Right lobe of liver (tissue), 6 donors: ENCODE measurements at regions not wholly inside any gene's neighbourhood (a gene's known extent, or its start where the extent isn't known, plus 50 kb on each side); places are given as distances from the start of the nearest gene placed in this dataset.

Experiments used
- ATAC-seq, 4 donors: fragments of 200-7000 bp; cut with Tn5 transposase; one replicate each; pipeline ENCODE4 v1.9.1; 2020; ENCODE audit warnings: mild to moderate bottlenecking in 4 of 4, moderate library complexity in 4 of 4
- DNase-seq, 3 donors: peaks; one replicate each; pipeline ENCODE4 v3.0.0-alpha.2; 2020
- H3K27ac ChIP-seq, 3 donors: fragments of 200-600 bp; one replicate each; pipeline ENCODE4 v1.8.0; 2022
- H3K27me3 ChIP-seq, 2 donors: fragments of 200-600 bp; one replicate each; pipeline ENCODE4 v1.8.0; 2022
- H3K36me3 ChIP-seq, 4 donors: fragments of 200-600 bp; sonication (generic) in 1 of 4; one replicate each; pipeline versions ENCODE4 v1.5.1 to v1.8.0; 2017 to 2022; ENCODE audit warnings: control low read depth in 1 of 4
- H3K4me1 ChIP-seq, 4 donors: fragments of 200-600 bp; sonication (generic) in 1 of 4; one replicate each; pipeline versions ENCODE4 v1.5.1 to v1.8.0; 2017 to 2022; ENCODE audit warnings: control low read depth in 1 of 4
- H3K4me3 ChIP-seq, 3 donors: fragments of 200-600 bp; one replicate each; pipeline ENCODE4 v1.8.0; 2022
- H3K9me3 ChIP-seq, 4 donors: fragments of 200-600 bp; sonication (generic) in 1 of 4; one replicate each; pipeline versions ENCODE4 v1.5.1 to v1.8.0; 2017 to 2022; ENCODE audit warnings: control low read depth in 1 of 4
- CTCF ChIP-seq, 4 donors: fragments of 200-600 bp in 3 of 4; fragments of 450-650 bp in 1 of 4; IDR thresholded peaks; one replicate each; pipeline versions ENCODE4 v1.5.1 to v1.8.0; 2016 to 2022; ENCODE audit warnings: antibody characterized with exemption in 4 of 4, mild to moderate bottlenecking in 2 of 4
- POLR2A ChIP-seq: fragments of 450-650 bp; IDR thresholded peaks from one replicate; pipeline ENCODE4 v1.6.1; 2017; ENCODE audit warnings: antibody characterized with exemption, mild to moderate bottlenecking
- WGBS: methylation state at CpG from one replicate; pipeline ENCODE4 v1.1.6; 2018; ENCODE audit warnings: low coverage, low lambda C conversion rate; ENCODE audit not compliant: insufficient coverage; ENCODE audit errors: missing lambda C conversion rate; 5-methylcytosine and 5-hydroxymethylcytosine counted together
- intact Hi-C, 2 donors: fragments of 100-400 bp; cut with DNase I; formaldehyde crosslinking; loops; one replicate each; pipeline versions ENCODE4 v1.11.2 to v1.14.1; 2022
- donor health status: DM: no; HTN: yes; CAD: no.
- donor health status: DM: no; HTN: no; CAD: no.
- donor health status: DM: no; HTN: no; CAD: no.
- donor health status: DM: no; HTN: yes; CAD: no.
- donor health status: DM: no; HTN: yes; CAD: no.

GRCh38 chr4:124862261-124862660 is 149.7 kb upstream of the ANKRD50 start:
- no peaks in the 10 kb centered on the region for H3K27me3 ChIP-seq
- H3K4me3 ChIP-seq, result no peak overlapping the region
- H3K9me3 ChIP-seq, result no peaks in the 10 kb centered on the region
- no peak for TF ChIP-seq CTCF (IDR thresholded peaks at IDR 0.05)
- TF ChIP-seq POLR2A, result no peak
- no peaks in the 10 kb centered on the region for H3K36me3 ChIP-seq
- DNase-seq, result no peak
- H3K27ac ChIP-seq, result no peak overlapping the region
- no peaks in the 10 kb centered on the region for H3K4me1 ChIP-seq
- no peak for ATAC-seq
- intact Hi-C loops, result no loop called here

GRCh38 chr4:124861761-124862160 is 149.2 kb upstream of the ANKRD50 start:
- no peak for DNase-seq
- ATAC-seq, result no peak
- Histone ChIP-seq H3K4me3 (no peak overlapping the region), H3K36me3 (no peaks in the 10 kb centered on the region), H3K9me3 (no peaks in the 10 kb centered on the region), H3K27me3 (no peaks in the 10 kb centered on the region), H3K27ac (no peak overlapping the region), H3K4me1 (no peaks in the 10 kb centered on the region)
- intact Hi-C loops, result no loop called here
- TF ChIP-seq POLR2A (no peak), CTCF (IDR thresholded peaks at IDR 0.05) (no peak)
- WGBS, result 74% methylated on average over 3 of the region's 3 CpGs

- Histone ChIP-seq H3K4me3 (no peak overlapping the region), H3K27me3 (no peaks in the 10 kb centered on the region), H3K4me1 (no peaks in the 10 kb centered on the region), H3K9me3 (no peaks in the 10 kb centered on the region), H3K27ac (no peak overlapping the region), H3K36me3 (no peaks in the 10 kb centered on the region)
- no peak for DNase-seq
- TF ChIP-seq CTCF (IDR thresholded peaks at IDR 0.05) (no peak), POLR2A (no peak)
- intact Hi-C loops, result no loop called here
- WGBS, result 62% methylated on average over 3 of the region's 3 CpGs
- ATAC-seq, result no peak
These were observed 142.4 kb upstream of the ANKRD50 start for GRCh38 chr4:124854968-124855367.

GRCh38 chr4:124851741-124852140 is 139.2 kb upstream of the ANKRD50 start:
- whole genome bisulfite sequencing, result 85% methylated on average over 2 of the region's 2 CpGs
- Histone ChIP-seq H3K9me3 (no peaks in the 10 kb centered on the region), H3K27me3 (no peaks in the 10 kb centered on the region), H3K36me3 (no peaks in the 10 kb centered on the region), H3K4me3 (no peak overlapping the region), H3K4me1 (no peaks in the 10 kb centered on the region), H3K27ac (no peak overlapping the region)
- TF ChIP-seq POLR2A (no peak), CTCF (IDR thresholded peaks at IDR 0.05) (no peak)
- intact Hi-C loops, result no loop called here
- DNase-seq (no peak), ATAC-seq (no peak)

GRCh38 chr4:124846306-124846705 is 133.8 kb upstream of the ANKRD50 start:
- DNase-seq (no peak), ATAC-seq (no peak)
- Histone ChIP-seq H3K4me1 (no peaks in the 10 kb centered on the region), H3K36me3 (no peaks in the 10 kb centered on the region), H3K27me3 (no peaks in the 10 kb centered on the region), H3K9me3 (no peaks in the 10 kb centered on the region), H3K4me3 (no peak overlapping the region), H3K27ac (no peak overlapping the region)
- intact Hi-C loops, result no loop called here
- 63% methylated on average over 5 of the region's 5 CpGs for WGBS
- TF ChIP-seq CTCF (IDR thresholded peaks at IDR 0.05) (no peak), POLR2A (no peak)
